ENCODE measurements at regions not wholly inside any gene's neighbourhood (a gene's known extent, or its start where the extent isn't known, plus 50 kb on each side); places are given as distances from the start of the nearest gene placed in this dataset.

GRCh38 chr2:129324349-129324748, 655.1 kb upstream of the RAB6C start:
- no peak for TF ChIP-seq CTCF (IDR thresholded peaks at IDR 0.05)
- TF ChIP-seq POLR2A (IDR thresholded peaks at IDR 0.05), result no peak

Data from thyroid gland (tissue), 4 donors.